ENCODE measurements at regions not wholly inside any gene's neighbourhood (a gene's known extent, or its start where the extent isn't known, plus 50 kb on each side); places are given as distances from the start of the nearest gene placed in this dataset.

- no peak for DNase-seq
These were observed 800.0 kb upstream of the LUZP2 start for GRCh38 chr11:23696688-23697415.

- no peak for DNase-seq
These were observed 792.7 kb upstream of the LUZP2 start for GRCh38 chr11:23704183-23704582.

- DNase-seq = no peak
These were observed 784.9 kb upstream of the LUZP2 start for GRCh38 chr11:23711981-23712380.

- DNase-seq = no peak
These were observed 777.8 kb upstream of the LUZP2 start for GRCh38 chr11:23719016-23719415.

GRCh38 chr11:23723861-23724260 lies 773.0 kb upstream of the LUZP2 start:
- DNase-seq = no peak

- DNase-seq = no peak
These were observed 771.1 kb upstream of the LUZP2 start for GRCh38 chr11:23725752-23726151.

- no peak for DNase-seq
These were observed 769.5 kb upstream of the LUZP2 start for GRCh38 chr11:23727387-23727786.

- DNase-seq = no peak
These were observed 769.1 kb upstream of the LUZP2 start for GRCh38 chr11:23727794-23728193.

- no peak for DNase-seq
These were observed 767.8 kb upstream of the LUZP2 start for GRCh38 chr11:23729088-23729487.

- no peak for DNase-seq
These were observed 766.4 kb upstream of the LUZP2 start for GRCh38 chr11:23730307-23730998.

GRCh38 chr11:23732026-23732425 lies 764.8 kb upstream of the LUZP2 start:
- no peak for DNase-seq

- no peak for DNase-seq
These were observed 750.0 kb upstream of the LUZP2 start for GRCh38 chr11:23746896-23747295.

GRCh38 chr11:23749762-23750430 lies 747.0 kb upstream of the LUZP2 start:
- no peak for DNase-seq

- DNase-seq = no peak
These were observed 745.6 kb upstream of the LUZP2 start for GRCh38 chr11:23751280-23751679.

GRCh38 chr11:23755076-23755475 lies 741.8 kb upstream of the LUZP2 start:
- DNase-seq = no peak

- DNase-seq = no peak
These were observed 741.1 kb upstream of the LUZP2 start for GRCh38 chr11:23755769-23756168.

GRCh38 chr11:23759489-23759888 lies 737.4 kb upstream of the LUZP2 start:
- DNase-seq = no peak

- DNase-seq = no peak
These were observed 732.6 kb upstream of the LUZP2 start for GRCh38 chr11:23764286-23764685.

GRCh38 chr11:23765682-23766252 lies 731.1 kb upstream of the LUZP2 start:
- DNase-seq = no peak

- no peak for DNase-seq
These were observed 729.3 kb upstream of the LUZP2 start for GRCh38 chr11:23767576-23767975.

- no peak for DNase-seq
These were observed 727.6 kb upstream of the LUZP2 start for GRCh38 chr11:23769214-23769613.

GRCh38 chr11:23772081-23772480 lies 724.8 kb upstream of the LUZP2 start:
- DNase-seq = no peak

GRCh38 chr11:23778971-23779370 lies 717.9 kb upstream of the LUZP2 start:
- DNase-seq = no peak

- no peak for DNase-seq
These were observed 716.6 kb upstream of the LUZP2 start for GRCh38 chr11:23780231-23780630.

Data from NCI-H1694 (cell line).